Retina (tissue), 1 donor: ENCODE measurements at regions not wholly inside any gene's neighbourhood (a gene's known extent, or its start where the extent isn't known, plus 50 kb on each side); places are given as distances from the start of the nearest gene placed in this dataset.
"Not testable (repeated sequence)": the region's sequence is repeated elsewhere in the genome, so short reads cannot be mapped to it uniquely, and the experiment has no call there.

ENCODE experiments used
- DNase-seq: peaks from one replicate; pipeline ENCODE4 v3.0.0-alpha.2; 2016

DNA sequence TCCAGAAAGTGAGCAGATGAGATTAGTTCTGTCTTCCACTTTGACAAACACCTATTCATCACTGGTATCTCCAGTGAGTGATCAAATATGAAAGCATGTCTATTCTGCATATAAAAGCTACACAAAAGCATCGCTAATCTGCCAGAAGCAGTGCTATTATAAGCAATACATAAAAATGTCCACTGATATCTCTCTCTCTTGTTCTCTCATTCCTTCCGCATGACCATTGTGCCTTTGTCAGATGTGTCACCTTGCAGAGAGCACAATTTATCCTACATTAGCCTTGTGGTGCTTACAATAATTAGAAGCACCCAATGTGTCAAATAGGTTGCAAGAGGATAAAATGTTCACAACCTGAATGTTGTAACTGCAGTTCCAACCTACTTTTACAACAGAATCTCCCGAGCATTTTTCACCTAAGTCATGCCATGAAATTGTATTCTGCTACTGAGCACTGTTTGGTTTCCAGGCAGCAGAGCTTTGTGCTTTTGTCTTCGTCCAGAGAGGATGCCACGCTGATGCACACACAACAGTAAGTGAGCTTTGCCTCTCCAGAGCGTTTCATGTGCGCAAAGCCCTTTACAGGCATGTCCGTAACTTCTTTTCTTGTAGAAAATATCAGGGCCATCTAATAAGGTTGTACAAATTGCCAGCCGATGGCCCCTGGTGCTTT is 198.7 kb upstream of the PLD5 start:
- peak; percentile 9 for DNase-seq

DNA sequence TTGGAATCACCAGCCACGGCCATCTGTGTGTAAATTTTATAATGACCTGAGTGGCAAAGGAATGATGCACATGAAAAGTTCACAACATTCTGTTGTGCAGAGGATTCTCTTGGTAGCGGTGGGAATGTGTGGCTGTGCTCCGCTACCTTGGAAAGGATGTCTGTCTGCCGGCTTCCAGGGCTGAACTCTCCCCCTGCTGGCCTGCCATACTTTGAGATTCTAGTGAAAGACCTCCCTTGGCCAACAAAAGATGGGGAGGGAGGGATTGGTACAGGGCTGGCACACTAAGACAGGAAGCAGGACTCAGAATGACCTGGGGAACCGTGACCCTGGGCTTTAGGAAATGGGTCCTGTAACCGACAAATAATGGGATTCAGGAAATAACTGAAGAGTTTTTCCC is 194.5 kb upstream of the PLD5 start:
- DNase-seq, result no peak

DNA sequence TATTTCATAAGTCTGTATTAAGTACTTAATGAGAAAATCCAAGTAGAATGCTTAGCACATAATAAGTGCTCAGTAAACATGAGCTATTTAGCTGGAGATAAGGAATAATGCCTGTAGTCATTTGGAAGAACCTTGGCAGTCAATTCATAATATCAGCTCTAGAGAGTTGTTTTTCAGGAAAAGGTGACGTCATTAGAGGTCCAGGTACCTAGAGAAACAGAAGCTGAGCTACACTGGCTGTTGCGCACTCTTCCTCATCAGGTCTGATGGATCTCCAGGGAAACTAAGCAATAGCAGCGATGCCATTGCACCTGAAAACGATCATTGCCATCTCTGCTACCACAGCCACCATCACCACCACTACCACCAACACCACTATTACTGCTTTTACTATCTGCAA is 187.8 kb upstream of the PLD5 start:
- no peak for DNase-seq

DNA sequence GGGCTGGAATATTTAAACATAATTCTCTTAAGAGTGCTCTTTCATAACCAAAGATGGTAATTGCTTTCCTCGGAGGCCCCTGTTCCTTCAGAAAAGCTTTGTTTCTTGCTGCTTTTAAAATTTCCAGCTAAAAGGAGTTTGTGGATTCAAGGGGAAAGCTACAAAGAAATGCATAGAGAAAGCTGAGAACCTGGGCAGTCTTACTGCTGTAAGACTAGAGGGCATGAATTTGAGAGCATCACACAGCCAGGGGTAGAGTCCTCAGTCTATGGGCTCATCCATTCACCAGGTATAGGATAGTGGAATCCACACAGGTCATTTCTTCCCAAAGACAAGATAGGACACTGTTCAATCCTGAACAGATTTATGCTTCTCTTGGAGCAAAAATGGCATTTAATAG is 186.3 kb upstream of the PLD5 start:
- DNase-seq, result no peak

DNA sequence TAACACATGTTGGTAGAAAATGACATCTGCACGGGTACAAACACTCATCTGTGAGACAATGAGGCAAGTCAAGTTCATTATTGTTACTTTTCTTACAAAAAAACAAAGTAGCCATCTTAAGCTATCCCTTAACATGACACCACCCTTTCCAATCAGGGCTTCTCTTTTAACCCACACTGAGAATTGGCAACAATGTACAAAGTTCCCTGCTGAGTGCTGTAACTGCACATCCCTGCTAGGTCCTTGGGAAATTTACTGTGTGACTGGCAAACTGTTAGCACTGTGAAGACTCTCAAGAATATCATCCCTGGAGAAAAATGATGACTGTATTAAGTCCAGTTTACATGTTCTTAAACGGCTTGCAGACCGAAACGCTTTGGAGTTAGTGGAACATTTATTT is 185.8 kb upstream of the PLD5 start:
- no peak for DNase-seq

DNA sequence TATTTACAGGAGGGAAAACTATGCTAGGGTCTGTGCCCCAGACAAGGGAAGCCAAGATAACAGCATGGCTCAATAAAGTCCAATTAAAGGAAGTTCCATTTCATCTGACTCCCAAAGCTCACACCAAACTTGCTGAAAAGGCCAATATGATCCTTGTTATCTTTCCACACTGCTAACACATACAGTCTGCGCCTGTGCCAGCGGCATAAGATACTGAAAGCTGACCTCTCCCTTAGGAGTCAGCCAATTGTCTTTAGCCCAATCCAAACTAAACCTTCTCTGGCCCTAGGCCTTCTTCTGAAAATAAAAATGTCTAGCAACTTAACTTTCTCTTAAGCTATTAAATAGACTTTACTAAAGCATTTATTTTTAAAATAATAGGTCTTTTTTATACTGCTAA is 179.0 kb upstream of the PLD5 start:
- no peak for DNase-seq

DNA sequence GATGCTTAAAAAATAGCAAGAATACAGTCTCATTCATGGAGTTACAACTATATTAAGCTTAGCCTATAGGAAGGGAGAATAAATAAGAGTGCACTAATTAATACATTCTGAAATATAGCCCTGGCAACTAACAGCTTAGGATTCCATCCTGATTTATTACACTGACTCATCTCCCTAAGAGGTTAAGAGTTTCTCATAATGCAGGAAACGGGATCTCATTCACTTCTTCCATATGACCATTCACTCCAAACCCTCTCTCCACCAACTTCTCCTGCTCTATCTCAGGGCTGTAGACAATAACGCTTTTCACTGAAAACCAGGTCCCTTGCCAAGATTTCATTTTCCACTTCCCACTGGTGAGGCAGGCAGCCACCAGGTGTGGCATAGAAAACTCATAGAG is 168.5 kb upstream of the PLD5 start:
- DNase-seq, result no peak

DNA sequence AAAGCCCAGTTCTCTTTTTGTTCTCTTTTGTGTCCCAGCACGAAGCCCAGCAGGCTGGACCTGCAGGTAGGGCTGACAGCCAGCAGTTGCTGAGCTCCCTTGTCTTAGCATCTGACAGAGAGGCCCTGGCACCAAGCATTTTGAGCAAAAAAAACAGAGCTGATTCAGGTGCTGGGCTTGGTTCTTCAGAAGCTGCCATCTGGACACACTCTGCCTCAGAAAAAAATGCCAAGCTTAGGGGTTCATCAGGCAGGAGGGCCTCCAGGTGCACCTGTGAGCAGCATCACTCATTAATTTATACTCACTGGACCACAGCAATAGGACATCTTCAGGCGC is 167.1 kb upstream of the PLD5 start:
- no peak for DNase-seq

DNA sequence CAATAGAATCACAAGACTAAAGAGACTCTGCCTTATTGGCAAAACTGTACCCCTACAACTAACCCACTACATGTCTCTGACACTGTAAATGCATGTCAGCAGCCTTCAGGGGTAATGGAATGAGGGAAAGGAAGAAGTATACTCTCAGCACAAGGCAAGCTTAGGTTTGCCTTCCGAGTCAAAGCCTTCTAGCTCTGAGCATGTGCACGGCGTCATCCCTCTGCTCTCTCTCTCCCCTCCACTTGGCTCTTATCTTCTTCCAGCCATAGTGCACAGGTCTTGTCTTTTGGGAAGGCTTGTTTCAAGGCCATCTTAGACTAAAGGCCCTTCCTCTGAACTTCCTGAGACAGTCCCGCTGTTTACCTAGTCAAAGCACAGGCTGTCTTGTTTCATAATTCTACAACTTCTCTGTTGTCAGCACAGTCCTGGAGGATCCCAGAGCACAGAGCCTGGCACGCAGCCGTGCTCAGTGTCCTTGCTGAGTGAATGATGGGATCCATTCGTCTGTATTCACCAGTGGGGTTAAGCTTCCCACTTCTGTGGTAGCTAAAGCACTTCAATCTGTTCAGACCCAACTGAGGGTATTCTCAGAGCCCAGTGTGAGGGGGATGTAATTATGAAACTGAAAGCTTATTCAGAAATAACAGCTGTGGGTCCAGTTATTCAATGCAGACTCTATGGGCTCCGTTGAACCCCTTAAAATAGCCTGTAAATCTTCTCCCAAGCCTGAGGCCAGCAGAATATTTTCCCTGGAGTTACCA is 166.5 kb upstream of the PLD5 start:
- DNase-seq, result no peak

DNA sequence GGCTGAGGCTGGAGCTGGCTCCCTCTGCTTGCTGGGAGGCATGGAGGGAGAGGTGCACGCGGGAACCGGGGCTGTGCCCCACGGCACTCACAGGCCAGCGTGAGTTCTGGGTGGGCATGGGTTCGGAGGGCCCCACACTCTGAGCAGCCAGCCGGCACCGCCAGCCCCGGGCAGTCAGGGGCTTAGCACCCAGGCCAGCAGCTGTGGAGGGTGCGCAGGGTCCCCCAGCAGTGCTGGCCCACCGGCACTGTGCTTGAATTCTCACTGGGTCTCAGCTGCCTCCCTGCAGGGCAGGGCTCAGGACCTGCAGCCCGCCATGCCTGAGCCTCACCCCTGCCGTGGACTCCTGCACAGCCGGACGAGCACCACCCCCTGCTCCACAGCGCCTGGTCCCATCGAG is 164.9 kb upstream of the PLD5 start:
- DNase-seq, result no peak

DNA sequence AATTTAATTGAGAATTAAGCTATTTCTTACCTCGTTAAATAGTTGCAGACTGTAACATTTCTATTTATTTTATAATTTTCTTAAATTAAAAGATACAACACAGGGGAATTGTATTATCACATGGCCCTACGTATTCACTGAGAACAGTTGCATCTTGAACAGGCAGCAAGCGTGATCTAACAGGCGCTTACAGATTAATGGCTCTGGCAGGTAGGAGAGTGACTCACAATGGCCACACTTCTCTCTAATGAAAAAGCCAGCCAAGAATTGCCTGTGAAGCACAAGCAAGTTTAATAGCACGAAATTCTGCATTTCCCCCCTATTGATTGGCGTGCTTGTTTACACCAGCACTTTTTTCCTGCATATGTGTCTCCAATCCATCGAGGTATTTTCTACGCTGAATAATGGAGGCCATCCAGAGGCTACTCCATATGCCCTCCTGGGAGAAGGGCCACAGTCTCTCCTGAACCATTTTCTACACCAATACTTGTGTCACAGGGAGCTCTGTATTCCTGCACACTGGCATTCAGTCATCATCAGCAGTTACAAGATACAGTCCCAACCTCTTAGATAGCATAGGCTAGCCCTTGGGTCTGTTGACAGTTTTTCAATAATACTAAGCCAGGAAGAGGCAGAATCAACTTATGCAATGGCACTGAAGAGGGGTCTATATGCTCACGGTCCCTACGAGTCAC is 150.6 kb upstream of the PLD5 start:
- DNase-seq, result no peak

DNA sequence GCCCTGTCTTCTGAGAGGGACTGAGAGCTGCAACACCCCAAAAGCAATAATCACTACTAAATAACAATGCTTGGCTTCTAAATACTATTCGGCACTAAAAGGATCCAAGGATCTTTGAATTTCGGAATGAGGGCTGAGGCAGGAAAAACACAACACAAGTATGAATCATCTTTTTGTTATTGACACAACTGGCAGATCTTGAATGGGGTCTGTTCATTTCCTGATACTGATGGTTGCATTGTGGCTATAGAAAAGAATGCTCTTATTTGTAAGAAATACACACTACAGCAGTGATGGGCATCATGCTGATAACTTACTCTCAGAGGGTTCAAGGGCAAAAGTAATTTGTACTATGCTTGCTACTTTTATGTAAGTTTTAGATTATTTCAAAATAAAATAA is 149.2 kb upstream of the PLD5 start:
- no peak for DNase-seq

DNA sequence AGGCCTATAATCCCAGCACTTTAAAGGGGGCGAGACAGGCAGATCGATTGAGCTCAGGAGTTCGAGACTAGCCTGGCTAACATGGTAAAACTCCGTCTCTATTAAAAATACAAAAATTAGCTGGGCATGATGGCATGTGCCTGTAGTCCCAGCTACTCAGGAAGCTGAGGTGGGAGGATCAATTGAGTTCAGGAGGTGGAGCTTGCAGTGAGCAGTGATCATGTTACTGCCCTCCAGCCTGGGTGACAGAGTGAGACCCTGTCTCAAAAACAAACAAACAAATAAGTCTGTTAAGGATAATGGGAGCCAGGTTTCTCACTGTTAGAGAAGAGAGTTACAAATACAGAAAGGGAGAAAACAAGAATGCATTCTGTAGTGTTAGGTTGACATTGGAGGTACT is 148.7 kb upstream of the PLD5 start:
- DNase-seq, result not testable (repeated sequence)

DNA sequence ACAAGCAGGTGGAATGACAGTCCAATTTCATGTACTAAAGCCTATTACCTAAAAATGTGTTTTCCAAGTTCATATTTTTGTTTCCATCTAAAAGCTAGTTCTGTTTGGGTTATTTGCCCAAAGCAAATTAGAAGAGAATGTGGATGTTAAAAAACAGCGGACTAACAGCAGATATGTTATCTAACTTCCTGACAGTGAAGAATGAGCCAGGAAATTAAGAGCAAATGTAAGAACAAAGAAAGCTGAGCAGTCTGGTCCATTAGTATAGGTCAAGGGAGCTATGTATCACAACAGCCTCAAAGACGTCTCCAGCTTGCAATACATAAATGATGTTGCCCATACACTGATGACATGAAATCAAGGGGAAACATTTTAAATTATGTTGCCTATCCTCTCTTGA is 145.5 kb upstream of the PLD5 start:
- DNase-seq, result no peak

DNA sequence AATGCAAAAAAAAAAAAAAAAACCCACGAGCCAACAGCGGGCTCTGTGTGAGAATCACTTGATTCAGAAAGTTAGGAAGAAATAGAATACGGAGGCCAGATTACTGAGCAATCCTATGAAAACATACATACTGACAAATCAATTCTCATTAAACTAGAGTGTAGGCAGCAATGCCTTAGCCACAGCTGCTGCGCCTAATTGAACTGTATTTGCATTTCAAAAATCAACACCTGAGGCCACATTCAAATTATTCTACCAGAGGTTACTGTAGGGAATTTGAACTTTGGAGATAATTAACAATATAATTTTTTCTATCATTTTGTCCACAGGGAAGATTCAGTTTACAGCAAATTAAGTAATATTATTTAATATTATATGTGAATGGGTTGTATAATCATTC is 138.4 kb upstream of the PLD5 start:
- no peak for DNase-seq

DNA sequence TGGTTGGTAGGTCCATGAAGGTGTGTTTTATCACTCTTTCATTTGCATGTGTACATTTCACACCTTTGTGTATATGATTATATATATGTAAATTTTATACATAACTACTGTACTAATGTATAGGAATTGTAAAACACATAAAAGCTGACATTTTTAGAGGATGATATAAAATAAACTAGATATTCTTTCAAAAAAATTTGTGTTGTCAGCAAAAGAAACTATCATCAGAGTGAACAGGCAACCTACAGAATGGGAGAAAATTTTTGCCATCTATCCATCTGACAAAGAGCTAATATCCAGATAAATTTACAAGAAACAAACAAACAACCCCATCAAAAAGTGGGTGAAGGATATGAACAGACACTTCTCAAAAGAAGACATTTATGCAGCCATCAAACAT is 129.3 kb upstream of the PLD5 start:
- DNase-seq, result not testable (repeated sequence)

DNA sequence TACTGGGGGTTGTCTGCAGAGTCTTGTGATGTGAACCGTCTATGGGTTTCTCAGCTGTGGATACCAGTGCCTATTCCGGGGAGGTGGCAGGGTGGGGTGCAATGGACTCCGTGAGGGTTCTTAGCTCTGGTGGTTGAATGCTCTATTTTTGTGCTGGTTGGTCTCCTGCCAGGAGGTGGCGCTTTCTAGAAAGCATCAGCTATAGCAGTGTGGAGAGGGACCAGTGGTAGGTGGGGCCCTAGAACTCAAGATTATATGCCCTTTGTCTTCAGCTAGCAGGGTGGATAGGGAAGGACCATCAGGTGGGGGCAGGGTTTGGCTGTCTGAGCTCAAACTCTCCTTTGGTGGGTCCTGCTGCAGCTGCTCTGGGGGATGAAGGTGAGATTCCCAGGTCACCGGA is 127.3 kb upstream of the PLD5 start:
- DNase-seq, result no peak

DNA sequence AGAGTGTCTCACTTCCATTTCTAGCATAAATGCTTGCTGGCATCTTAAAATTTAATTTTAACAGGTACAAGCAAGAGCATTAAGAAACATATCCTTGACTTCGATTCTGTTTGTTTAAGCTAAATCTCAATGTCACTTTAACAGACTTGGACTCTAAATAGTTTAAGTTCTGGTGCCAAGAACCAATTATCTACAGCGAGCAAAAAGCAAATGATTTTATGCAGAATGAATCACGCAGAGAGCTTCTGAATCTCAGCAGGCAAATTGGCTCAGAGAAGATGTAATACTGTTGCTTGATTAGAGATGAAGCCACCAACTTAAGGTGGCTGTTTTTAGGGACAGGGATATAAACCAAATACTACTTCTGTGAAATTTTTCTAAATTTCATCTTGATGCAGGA is 117.0 kb upstream of the PLD5 start:
- no peak for DNase-seq

DNA sequence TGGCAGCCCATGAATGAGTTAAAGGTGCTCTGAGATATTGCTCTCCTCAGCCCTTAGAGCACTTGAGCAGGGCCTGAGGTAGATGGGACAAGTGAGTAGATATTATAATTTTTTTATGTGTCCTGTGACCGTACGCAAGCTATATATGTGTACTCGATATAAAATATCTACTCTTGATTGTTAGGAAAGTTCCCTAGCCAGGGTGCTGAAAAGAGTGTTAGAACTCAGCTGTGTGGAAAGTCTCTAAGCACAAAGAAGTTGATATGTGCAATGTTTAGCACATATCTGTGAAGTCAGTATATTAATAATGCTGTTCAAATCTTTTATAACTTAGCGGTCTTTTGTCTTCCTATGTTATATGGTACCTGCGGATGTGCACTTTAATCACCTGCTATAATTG is 114.6 kb upstream of the PLD5 start:
- DNase-seq, result no peak

DNA sequence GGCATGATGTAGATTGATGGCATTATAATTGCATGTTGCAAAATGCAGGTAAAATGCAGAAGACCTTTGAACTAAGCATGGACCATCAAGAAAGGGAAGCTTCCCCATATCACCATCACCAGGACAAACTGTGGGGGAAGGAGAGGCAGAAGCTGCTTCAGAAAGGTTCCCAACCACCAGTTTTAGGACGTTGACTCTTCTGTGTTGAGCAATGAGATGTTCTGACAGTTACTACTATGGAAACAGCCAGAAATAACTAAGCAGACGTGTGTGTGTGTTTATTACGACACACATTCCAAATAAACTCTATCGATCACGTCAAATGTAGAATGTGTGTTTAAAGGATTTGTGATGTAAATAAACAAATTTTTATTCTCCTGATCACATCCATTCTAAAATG is 110.2 kb upstream of the PLD5 start:
- no peak for DNase-seq

DNA sequence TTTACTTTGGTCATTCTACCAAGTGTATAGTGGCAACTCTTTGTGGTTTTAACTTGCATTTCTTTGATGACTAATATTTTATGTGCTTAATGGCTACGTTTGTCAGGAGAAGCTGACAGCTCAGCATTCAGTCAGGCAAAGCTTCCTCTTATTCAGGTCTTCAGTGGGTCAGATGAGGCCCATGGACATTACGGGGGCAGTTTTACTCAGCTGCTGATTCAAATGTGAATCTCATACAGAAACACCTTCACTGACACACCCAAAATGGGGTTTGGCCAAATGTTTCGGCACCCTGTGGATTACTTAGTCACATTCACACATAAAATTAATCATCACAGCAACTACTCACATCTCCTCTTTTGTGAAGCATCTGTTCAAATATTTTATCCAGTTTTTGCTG is 104.9 kb upstream of the PLD5 start:
- DNase-seq, result no peak

DNA sequence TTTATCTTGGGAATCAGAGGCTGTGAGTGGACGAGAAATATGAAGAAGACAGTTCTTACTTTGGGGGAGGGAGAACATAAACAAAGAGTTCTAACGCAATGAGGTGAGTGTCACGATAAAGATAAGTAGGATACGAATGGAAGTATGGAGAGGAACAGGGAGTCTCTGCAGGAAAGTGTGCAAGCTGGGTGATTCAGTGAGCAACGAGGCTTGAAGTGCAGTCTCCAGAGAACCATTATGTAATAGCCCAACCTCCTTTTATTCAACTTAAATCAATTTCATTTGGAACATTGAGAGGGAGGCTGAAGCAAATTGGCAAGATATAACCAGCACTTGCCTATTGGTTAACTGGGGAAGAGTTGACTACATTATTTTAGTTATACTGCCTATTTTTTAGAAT is 99.3 kb upstream of the PLD5 start:
- no peak for DNase-seq

DNA sequence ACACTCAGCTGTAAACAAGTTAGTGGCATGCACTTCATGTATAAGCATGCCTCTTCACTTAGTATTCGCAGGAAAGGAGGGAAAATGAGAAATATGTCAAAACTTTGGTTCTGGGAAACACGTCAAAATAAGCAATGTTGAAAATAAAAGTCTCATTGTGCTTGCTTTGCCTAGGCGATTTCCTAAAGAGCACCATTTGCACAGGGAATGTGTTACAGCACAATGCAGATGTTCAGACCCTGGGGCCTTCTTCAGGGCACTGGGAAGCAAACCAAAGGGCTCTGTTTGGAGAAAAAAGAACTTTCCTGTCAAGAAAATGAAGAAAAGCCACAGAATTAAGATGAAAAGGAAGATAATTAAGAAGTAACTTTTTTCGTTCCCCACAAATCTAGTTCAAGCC is 98.6 kb upstream of the PLD5 start:
- DNase-seq, result no peak

DNA sequence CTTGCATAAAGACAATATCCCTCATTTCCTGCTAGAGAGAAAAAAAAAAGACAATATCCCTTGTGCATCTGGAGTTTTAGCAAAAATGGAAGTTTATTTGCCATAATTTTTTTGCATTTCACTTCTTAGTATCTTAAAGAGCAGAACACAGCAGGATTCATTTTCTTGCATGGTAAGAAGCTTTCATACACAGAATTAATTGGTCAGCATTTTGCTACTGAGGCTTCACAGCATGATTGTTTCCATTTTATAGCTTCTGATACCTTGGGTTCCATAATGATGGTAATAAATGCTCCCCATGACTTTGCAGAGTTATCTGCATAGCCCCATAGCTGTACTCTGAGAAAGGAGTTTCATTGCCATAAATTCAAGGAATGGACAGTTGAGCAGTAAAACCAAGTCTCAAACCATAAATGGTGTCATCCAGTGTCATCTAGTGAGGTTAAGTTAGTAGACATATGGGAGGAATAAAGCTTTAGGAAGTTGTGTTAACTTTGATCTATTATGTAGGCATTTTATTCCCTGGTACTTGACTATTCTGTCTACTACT is 88.8 kb upstream of the PLD5 start:
- no peak for DNase-seq
